GM23248 (cell line): ENCODE measurements at regions not wholly inside any gene's neighbourhood (a gene's known extent, or its start where the extent isn't known, plus 50 kb on each side); places are given as distances from the start of the nearest gene placed in this dataset.

ENCODE experiments used
- EZH2 ChIP-seq: fragments of 200-600 bp; sonication (generic); IDR thresholded peaks from 2 replicates; pipeline ENCODE4 v1.6.1; 2018; ENCODE audit warnings: antibody characterized with exemption, mild to moderate bottlenecking; ENCODE audit not compliant: insufficient read depth, poor library complexity, severe bottlenecking
- EZH2phosphoT487 ChIP-seq: fragments of 200-600 bp; sonication (generic); IDR thresholded peaks from 2 replicates; pipeline ENCODE4 v1.6.1; 2018; ENCODE audit warnings: antibody characterized with exemption, moderate library complexity, mild to moderate bottlenecking, low read depth; ENCODE audit not compliant: insufficient read depth

GRCh38 chr4:19123681-19124080 is 1102.1 kb upstream of the LCORL start:
- TF ChIP-seq EZH2 = no peak
- no peak for TF ChIP-seq EZH2phosphoT487
